GM12878 (cell line): ENCODE measurements at regions not wholly inside any gene's neighbourhood (a gene's known extent, or its start where the extent isn't known, plus 50 kb on each side); places are given as distances from the start of the nearest gene placed in this dataset.

Source experiments
- ATAC-seq: fragments of 200-7000 bp; cut with Tn5 transposase; 3 replicates; pipeline ENCODE4 v1.9.1; 2020; ENCODE audit warnings: mild to moderate bottlenecking, moderate library complexity
- BruUV-seq: library from RNA; stranded (reverse); fragments of 400-500 nt; replicated peaks from 2 replicates; lab custom pipeline; 2021; lab: Mats Ljungman, UMichigan
- CTCF ChIA-PET: fragments of 300-600 bp; sonication (Branson Sonifier 250); formaldehyde crosslinking; extraction: SDS; loops from one replicate; lab custom pipeline; 2021; ENCODE audit warnings: inconsistent platforms; lab: Yijun Ruan, JAX
- POLR2A ChIA-PET: fragments of 350-600 bp; formaldehyde crosslinking; extraction: SDS; loops from one replicate; lab custom pipeline; 2021; ENCODE audit warnings: inconsistent platforms; lab: Charles Lee
- RAD21 ChIA-PET: fragments of 300-600 bp; sonication (Branson Sonifier 250); formaldehyde crosslinking; loops from one replicate; lab custom pipeline; 2023; ENCODE audit warnings: antibody characterized with exemption; ENCODE audit not compliant: unreplicated experiment; lab: Charles Lee
- SMC1A ChIA-PET: fragments of 300-600 bp; sonication (Branson Sonifier 250); formaldehyde crosslinking; loops from one replicate; lab custom pipeline; 2023; ENCODE audit not compliant: unreplicated experiment, uncharacterized antibody; lab: Charles Lee
- DNase-seq: peaks from one replicate; pipeline ENCODE4 v3.0.0-alpha.2; 2011; ENCODE audit warnings: low read depth, low spot score
- FAIRE-seq: peaks from 3 replicates; lab custom pipeline; 2011; peaks lifted over from hg19 to GRCh38; lab: Jason Lieb, UNC
- H2AFZ ChIP-seq: 2 replicates; pipeline ENCODE4 v1.6.0; 2011; ENCODE audit warnings: low read depth, low read length, control low read depth; ENCODE audit not compliant: control insufficient read depth
- H3K27ac ChIP-seq: 2 replicates; pipeline ENCODE4 v1.5.1; 2011; ENCODE audit warnings: control low read depth; ENCODE audit not compliant: control insufficient read depth, insufficient read depth
- H3K27me3 ChIP-seq, 2 experiments: replicated peaks in 1 of 2; 2 replicates each; pipeline versions ENCODE4 v1.6.0 to v1.6.1; 2011; ENCODE audit warnings: low read length in 1 of 2; ENCODE audit not compliant: control insufficient read depth in 2 of 2, insufficient read depth in 2 of 2
- H3K36me3 ChIP-seq, 2 experiments: 2 replicates each; pipeline ENCODE4 v1.5.1; 2011; ENCODE audit warnings: low read length in 1 of 2; ENCODE audit not compliant: control insufficient read depth in 2 of 2, insufficient read depth in 2 of 2
- H3K4me1 ChIP-seq: 2 replicates; pipeline ENCODE4 v1.6.1; 2011; ENCODE audit warnings: mild to moderate bottlenecking, low read length, moderate library complexity, mixed read lengths; ENCODE audit not compliant: control insufficient read depth, insufficient read depth
- H3K4me2 ChIP-seq: 2 replicates; pipeline ENCODE4 v1.6.0; 2011; ENCODE audit warnings: control low read depth; ENCODE audit not compliant: control insufficient read depth, insufficient read depth
- H3K4me3 ChIP-seq: fragments of 200-600 bp; sonication (generic); 2 replicates; pipeline ENCODE4 v1.5.1; 2016
- H3K79me2 ChIP-seq: 2 replicates; pipeline ENCODE4 v1.6.0; 2011; ENCODE audit warnings: low read length; ENCODE audit not compliant: control insufficient read depth, insufficient read depth
- H3K9ac ChIP-seq: 2 replicates; pipeline ENCODE4 v1.8.0; 2011; ENCODE audit warnings: low read length, control low read depth, mixed read lengths; ENCODE audit not compliant: control insufficient read depth, insufficient read depth
- H3K9me3 ChIP-seq: replicated peaks from 3 replicates; pipeline ENCODE4 v1.5.1; 2011; ENCODE audit warnings: mild to moderate bottlenecking, low read length; ENCODE audit not compliant: control insufficient read depth, insufficient read depth
- H4K20me1 ChIP-seq: 2 replicates; pipeline ENCODE4 v1.6.0; 2011; ENCODE audit not compliant: control insufficient read depth, insufficient read depth
- CUX1 ChIP-seq: IDR thresholded peaks from 2 replicates; pipeline ENCODE4 v1.6.1; 2012; ENCODE audit warnings: improper control_type of control experiment, low read depth, low read length; ENCODE audit not compliant: insufficient replicate concordance
- E2F8 ChIP-seq: fragments of 450-650 bp; IDR thresholded peaks from 2 replicates; pipeline ENCODE4 v1.6.1; 2018; ENCODE audit warnings: mild to moderate bottlenecking, low read depth, moderate library complexity; ENCODE audit not compliant: partially characterized antibody
- GABPA ChIP-seq: IDR thresholded peaks from 2 replicates; pipeline ENCODE4 v1.6.1; 2014; ENCODE audit warnings: antibody characterized with exemption, low read depth, mild to moderate bottlenecking, inconsistent platforms
- HDAC2 ChIP-seq: fragments of 200-600 bp; sonication (generic); IDR thresholded peaks from 2 replicates; pipeline ENCODE4 v1.6.1; 2017
- IKZF2 ChIP-seq, 2 experiments: fragments of 450-650 bp; IDR thresholded peaks; 2 replicates each; pipeline ENCODE4 v1.6.1; 2017; ENCODE audit warnings: mild to moderate bottlenecking in 2 of 2, moderate library complexity in 2 of 2
- IRF5 ChIP-seq: fragments of 450-650 bp; IDR thresholded peaks from 2 replicates; pipeline ENCODE4 v1.6.1; 2017; ENCODE audit warnings: borderline replicate concordance
- MAX ChIP-seq: IDR thresholded peaks from 2 replicates; pipeline ENCODE4 v1.6.1; 2012; ENCODE audit warnings: low read depth, low read length, improper control_type of control experiment
- MYC ChIP-seq: IDR thresholded peaks from 2 replicates; pipeline ENCODE4 v1.6.1; 2011; ENCODE audit warnings: mild to moderate bottlenecking, low read length, moderate library complexity, inconsistent platforms; ENCODE audit not compliant: insufficient read depth, insufficient replicate concordance, insufficient read length, severe bottlenecking
- NR2C1 ChIP-seq: fragments of 450-650 bp; IDR thresholded peaks from 2 replicates; pipeline ENCODE4 v1.6.1; 2017; ENCODE audit warnings: antibody characterized with exemption, mild to moderate bottlenecking, moderate library complexity
- TCF12 ChIP-seq: IDR thresholded peaks from 2 replicates; pipeline ENCODE4 v1.6.1; 2011; ENCODE audit warnings: low read depth, mild to moderate bottlenecking, low read length
- ZBTB4 ChIP-seq: fragments of 450-650 bp; formaldehyde crosslinking; IDR thresholded peaks from 2 replicates; pipeline ENCODE4 v1.4.0; 2022; ENCODE audit warnings: mild to moderate bottlenecking, moderate library complexity
- ZZZ3 ChIP-seq: IDR thresholded peaks from 2 replicates; pipeline ENCODE4 v1.6.1; 2011; ENCODE audit warnings: low read depth; ENCODE audit not compliant: control insufficient read depth, insufficient read length
- WGBS: methylation state at CpG from one replicate; pipeline ENCODE4 v1.1.6; 2016; ENCODE audit warnings: low lambda C conversion rate; ENCODE audit not compliant: insufficient replicate concordance, insufficient coverage; ENCODE audit errors: missing lambda C conversion rate; 5-methylcytosine and 5-hydroxymethylcytosine counted together
- in situ Hi-C: fragments of 300-500 bp; cut with MboI; formaldehyde crosslinking; loops from 9 replicates; pipeline ENCODE4 v1.14.3; 2018; ENCODE audit warnings: mixed read lengths
- intact Hi-C: fragments of 100-400 bp; cut with micrococcal nuclease; formaldehyde crosslinking; loops from one replicate; pipeline ENCODE4 v1.14.2; 2022; ENCODE audit not compliant: unreplicated experiment

- intact Hi-C loops: no loop called here
- ChIA-PET CTCF (no interaction called here), RAD21 (no interaction called here), SMC1A (no interaction called here), POLR2A (no interaction called here)
- Histone ChIP-seq H3K9me3 (no peaks in the 10 kb centered on the region), H3K79me2 (no peaks in the 10 kb centered on the region), H4K20me1 (no peaks in the 10 kb centered on the region), H2AFZ (no peak overlapping the region), H3K36me3 (no peaks in the 10 kb centered on the region), H3K4me3 (no peak overlapping the region), H3K9ac (no peak overlapping the region), H3K27ac (no peak overlapping the region), H3K27me3 (no peaks in the 10 kb centered on the region), H3K4me2 (no peak overlapping the region), H3K4me1 (peaks cover 3% of the 10 kb centered on the region; the same call in 1 of the 2 replicates)
- FAIRE-seq (no peak), DNase-seq (no peak), ATAC-seq (no peak)
- WGBS: 80% methylated on average over 3 of the region's 3 CpGs
- no TSS peak for BruUV-seq
- in situ Hi-C loops: no loop called here
- no peak for TF ChIP-seq IKZF2 (IDR thresholded peaks at IDR 0.05)
- TF ChIP-seq MAX: no peak
- no peak for TF ChIP-seq HDAC2
- TF ChIP-seq TCF12: no peak
- TF ChIP-seq NR2C1: no peak
- TF ChIP-seq ZBTB4 (CRISPR knock-in tag): no peak
- TF ChIP-seq CUX1: no peak
- TF ChIP-seq E2F8: no peak
- TF ChIP-seq GABPA: no peak
- TF ChIP-seq IRF5: no peak
- TF ChIP-seq ZZZ3: no peak
- TF ChIP-seq MYC: no peak
These were observed 52.0 kb upstream of the TNFRSF19 start for GRCh38 chr13:23518231-23518630.
